IMR-90 (cell line): ENCODE measurements at regions not wholly inside any gene's neighbourhood (a gene's known extent, or its start where the extent isn't known, plus 50 kb on each side); places are given as distances from the start of the nearest gene placed in this dataset.

Experiments used
- ATAC-seq: fragments of 200-7000 bp; cut with Tn5 transposase; 2 replicates; pipeline ENCODE4 v1.9.1; 2020; ENCODE audit warnings: low read depth, mild to moderate bottlenecking, moderate library complexity
- BruUV-seq: library from RNA; stranded (reverse); fragments of 400-500 nt; replicated peaks from 2 replicates; lab custom pipeline; 2021; lab: Mats Ljungman, UMichigan
- CTCF ChIA-PET: fragments of 300-600 bp; formaldehyde crosslinking; extraction: SDS; loops from one replicate; lab custom pipeline; 2021; ENCODE audit warnings: antibody characterized with exemption; lab: Yijun Ruan, JAX
- POLR2A ChIA-PET: fragments of 300-600 bp; sonication (Branson Sonifier 250); formaldehyde crosslinking; loops from one replicate; lab custom pipeline; 2022; ENCODE audit warnings: antibody characterized with exemption; ENCODE audit not compliant: unreplicated experiment; lab: Charles Lee
- DNase-seq: peaks from one replicate; pipeline ENCODE4 v3.0.0; 2013
- H2AFZ ChIP-seq: replicated peaks from 2 replicates; pipeline ENCODE3; 2013; ENCODE audit warnings: low read length, mild to moderate bottlenecking; ENCODE audit not compliant: poor library complexity
- H2AK5ac ChIP-seq: 2 replicates; pipeline ENCODE4 v1.6.1; 2013; ENCODE audit warnings: low read depth, low read length, inconsistent platforms
- H2AK9ac ChIP-seq: replicated peaks from 2 replicates; pipeline ENCODE3; 2013; ENCODE audit warnings: mild to moderate bottlenecking, low read depth, low read length, moderate library complexity; ENCODE audit not compliant: poor library complexity
- H2BK120ac ChIP-seq: 2 replicates; pipeline ENCODE4 v1.6.1; 2013; ENCODE audit warnings: low read depth, low read length, inconsistent platforms
- H2BK15ac ChIP-seq: 3 replicates; pipeline ENCODE4 v1.6.1; 2013; ENCODE audit warnings: low read depth, low read length, inconsistent platforms
- H2BK20ac ChIP-seq: 2 replicates; pipeline ENCODE4 v1.6.1; 2013; ENCODE audit warnings: low read depth, mild to moderate bottlenecking, inconsistent platforms, low read length, moderate library complexity
- H2BK5ac ChIP-seq: 2 replicates; pipeline ENCODE4 v1.6.1; 2013; ENCODE audit warnings: mild to moderate bottlenecking, low read depth, low read length, inconsistent platforms; ENCODE audit not compliant: poor library complexity, severe bottlenecking
- H3K14ac ChIP-seq: replicated peaks from 2 replicates; pipeline ENCODE4 v1.6.1; 2013; ENCODE audit warnings: low read depth, low read length, inconsistent platforms
- H3K18ac ChIP-seq: 2 replicates; pipeline ENCODE4 v1.6.1; 2013; ENCODE audit warnings: low read depth, low read length, control low read depth
- H3K23ac ChIP-seq: 2 replicates; pipeline ENCODE4 v1.6.1; 2013; ENCODE audit warnings: low read depth, low read length, inconsistent platforms
- H3K27ac ChIP-seq: 2 replicates; pipeline ENCODE4 v1.5.1; 2013; ENCODE audit warnings: mild to moderate bottlenecking, control low read depth, low read length; ENCODE audit not compliant: insufficient read depth
- H3K27me3 ChIP-seq: 2 replicates; pipeline ENCODE4 v1.6.1; 2013; ENCODE audit warnings: low read length; ENCODE audit not compliant: control insufficient read depth, insufficient read depth
- H3K36me3 ChIP-seq: 2 replicates; pipeline ENCODE4 v1.6.1; 2013; ENCODE audit warnings: low read length, mixed read lengths; ENCODE audit not compliant: control insufficient read depth, insufficient read depth
- H3K4ac ChIP-seq: 2 replicates; pipeline ENCODE4 v1.6.1; 2013; ENCODE audit warnings: low read depth, low read length, inconsistent platforms
- H3K4me1 ChIP-seq: 2 replicates; pipeline ENCODE4 v1.6.1; 2013; ENCODE audit warnings: low read length, mixed read lengths; ENCODE audit not compliant: control insufficient read depth, insufficient read depth
- H3K4me2 ChIP-seq: 2 replicates; pipeline ENCODE4 v1.6.1; 2013; ENCODE audit warnings: low read depth, mild to moderate bottlenecking, control low read depth, low read length, moderate library complexity
- H3K4me3 ChIP-seq: 2 replicates; pipeline ENCODE4 v1.5.1; 2013; ENCODE audit warnings: low read depth, mild to moderate bottlenecking, control low read depth, low read length, moderate library complexity; ENCODE audit not compliant: insufficient read depth
- H3K56ac ChIP-seq: 2 replicates; pipeline ENCODE4 v1.6.1; 2013; ENCODE audit warnings: low read length, inconsistent platforms; ENCODE audit not compliant: insufficient read depth; ENCODE audit errors: extremely low read depth
- H3K79me1 ChIP-seq, 2 experiments: 2 replicates each; pipeline ENCODE4 v1.6.1; 2013; ENCODE audit warnings: low read length in 2 of 2, inconsistent platforms in 1 of 2, low read depth in 1 of 2
- H3K9ac ChIP-seq: 2 replicates; pipeline ENCODE4 v1.6.1; 2013; ENCODE audit warnings: low read depth, low read length, control low read depth
- H3K9me1 ChIP-seq: 2 replicates; pipeline ENCODE4 v1.6.1; 2013; ENCODE audit warnings: low read length, inconsistent platforms; ENCODE audit not compliant: insufficient read depth
- H3K9me3 ChIP-seq: 2 replicates; pipeline ENCODE4 v1.6.1; 2013; ENCODE audit warnings: low read length; ENCODE audit not compliant: control insufficient read depth, insufficient read depth
- H4K20me1 ChIP-seq: 2 replicates; pipeline ENCODE4 v1.6.1; 2013; ENCODE audit warnings: low read length, inconsistent platforms; ENCODE audit not compliant: insufficient read depth
- H4K5ac ChIP-seq: 2 replicates; pipeline ENCODE4 v1.6.1; 2013; ENCODE audit warnings: mild to moderate bottlenecking, low read depth, low read length, control low read depth
- H4K8ac ChIP-seq, 2 experiments: 2 replicates each; pipeline ENCODE4 v1.6.1; 2013; ENCODE audit warnings: low read depth in 2 of 2, low read length in 2 of 2, control low read depth in 1 of 2, inconsistent platforms in 1 of 2
- H4K91ac ChIP-seq: 2 replicates; pipeline ENCODE4 v1.6.1; 2013; ENCODE audit warnings: low read depth, low read length, inconsistent platforms; ENCODE audit not compliant: insufficient read depth
- BHLHE40 ChIP-seq: fragments of 150-350 bp; IDR thresholded peaks from 2 replicates; pipeline ENCODE4 v1.6.1; 2016; ENCODE audit warnings: mild to moderate bottlenecking, low read depth, low read length
- CHD1 ChIP-seq: IDR thresholded peaks from 2 replicates; pipeline ENCODE4 v1.6.1; 2012; ENCODE audit warnings: low read depth, low read length, improper control_type of control experiment
- CTCF ChIP-seq: conservative IDR thresholded peaks from 2 replicates; pipeline ENCODE4 v1.5.1; 2012; ENCODE audit warnings: mild to moderate bottlenecking, low read depth, low read length, improper control_type of control experiment
- MAFK ChIP-seq: IDR thresholded peaks from 2 replicates; pipeline ENCODE4 v1.6.1; 2012; ENCODE audit warnings: low read depth, low read length, improper control_type of control experiment
- MAZ ChIP-seq: IDR thresholded peaks from 2 replicates; pipeline ENCODE4 v1.6.1; 2012; ENCODE audit warnings: low read depth, mild to moderate bottlenecking, low read length, improper control_type of control experiment, moderate library complexity, borderline replicate concordance
- MXI1 ChIP-seq: IDR thresholded peaks from 2 replicates; pipeline ENCODE4 v1.6.1; 2012; ENCODE audit warnings: low read depth, mild to moderate bottlenecking, low read length, moderate library complexity, borderline replicate concordance
- RCOR1 ChIP-seq: IDR thresholded peaks from 2 replicates; pipeline ENCODE4 v1.6.1; 2012; ENCODE audit warnings: mild to moderate bottlenecking, low read length, improper control_type of control experiment; ENCODE audit not compliant: insufficient replicate concordance
- RFX5 ChIP-seq: IDR thresholded peaks from 2 replicates; pipeline ENCODE4 v1.8.0; 2012; ENCODE audit warnings: low read depth, mild to moderate bottlenecking, low read length, moderate library complexity
- SMC3 ChIP-seq: fragments of 150-350 bp; IDR thresholded peaks from 2 replicates; pipeline ENCODE4 v1.6.1; 2016; ENCODE audit warnings: low read depth, mild to moderate bottlenecking, antibody characterized with exemption, low read length, moderate library complexity
- WGBS, 2 experiments: methylation state at CpG; one replicate each; pipeline versions ENCODE4 v1.1.5 to v1.1.7; 2013; ENCODE audit warnings: missing lambda C conversion rate in 2 of 2; ENCODE audit not compliant: insufficient read length in 1 of 2; ENCODE audit errors: extremely low coverage in 2 of 2; 5-methylcytosine and 5-hydroxymethylcytosine counted together
- dilution Hi-C: fragments of 300-500 bp; cut with HindIII; formaldehyde crosslinking; loops from one replicate; pipeline ENCODE4 v1.14.3; 2018; ENCODE audit warnings: low sequenced_read_pairs; ENCODE audit not compliant: unreplicated experiment
- in situ Hi-C: fragments of 300-500 bp; cut with MboI; formaldehyde crosslinking; loops from 3 replicates; pipeline ENCODE4 v1.14.3; 2019; ENCODE audit warnings: low sequenced_read_pairs, inconsistent platforms, mixed read lengths
- intact Hi-C: fragments of 100-400 bp; cut with micrococcal nuclease; formaldehyde crosslinking; loops from 2 replicates; pipeline ENCODE4 v1.10.0; 2022

GRCh38 chr3:193816656-193817311 lies 223.8 kb downstream of the OPA1 start:
- POLR2A ChIA-PET = no interaction called here
- H2AFZ ChIP-seq = peak overlapping the region; percentile 24
- intact Hi-C loops = no loop called here

More at GRCh38 chr3:193816656-193817311, 223.8 kb downstream of the OPA1 start:
- H3K36me3 ChIP-seq = no peaks in the 10 kb centered on the region
- no peaks in the 10 kb centered on the region for H3K9me3 ChIP-seq
- TF ChIP-seq MXI1 = no peak
- TF ChIP-seq RFX5 = no peak
- TF ChIP-seq CTCF = no peak
- TF ChIP-seq BHLHE40 = no peak
- no peak for TF ChIP-seq RCOR1
- no peak for TF ChIP-seq SMC3
- no peak for TF ChIP-seq CHD1
- no peak for TF ChIP-seq MAZ
- TF ChIP-seq MAFK = 0 out of 2 replicates have a peak, but pooled peaks have one; percentile 12
- DNase-seq (peak; percentile 11), ATAC-seq (peak; percentile 46)
- dilution Hi-C loops (no loop called here), in situ Hi-C loops (no loop called here)
- no CpG with 5 or more reads among the region's 14 CpGs for WGBS, 2 experiments
- no peak overlapping the region for H2AK9ac ChIP-seq
- H2BK20ac ChIP-seq = no peak overlapping the region
- no peaks in the 10 kb centered on the region for H3K79me1 ChIP-seq
- no peak overlapping the region for H3K4me3 ChIP-seq
- peaks cover 43% of the 10 kb centered on the region for H3K27me3 ChIP-seq
- H4K20me1 ChIP-seq = no peaks in the 10 kb centered on the region
- no peak overlapping the region for H4K8ac ChIP-seq
- no peak overlapping the region for H2BK120ac ChIP-seq
- no peak overlapping the region for H4K91ac ChIP-seq
- H3K56ac ChIP-seq = no peak overlapping the region
- CTCF ChIA-PET = no interaction called here
- H3K9ac ChIP-seq = no peak overlapping the region
- no peak overlapping the region for H3K14ac ChIP-seq
- H2BK15ac ChIP-seq = no peak overlapping the region
- H3K4ac ChIP-seq = no peak overlapping the region
- no peak overlapping the region; the same call in 1 of the 2 replicates for H3K4me2 ChIP-seq
- H3K18ac ChIP-seq = no peak overlapping the region
- H3K9me1 ChIP-seq = no peaks in the 10 kb centered on the region
- no TSS peak for BruUV-seq
- H4K5ac ChIP-seq = no peak overlapping the region
- H3K4me1 ChIP-seq = no peaks in the 10 kb centered on the region
- no peak overlapping the region for H2AK5ac ChIP-seq
- no peak overlapping the region for H3K23ac ChIP-seq
- no peak overlapping the region for H2BK5ac ChIP-seq
- no peak overlapping the region for H3K27ac ChIP-seq
